ENCODE measurements at regions not wholly inside any gene's neighbourhood (a gene's known extent, or its start where the extent isn't known, plus 50 kb on each side); places are given as distances from the start of the nearest gene placed in this dataset.

- no peak for DNase-seq
Observed at GRCh38 chr4:186889876-186890643, 166.4 kb upstream of the FAT1 start.

GRCh38 chr4:186891859-186892486 is 168.3 kb upstream of the FAT1 start:
- DNase-seq = no peak

- no peak for DNase-seq
Observed at GRCh38 chr4:186898367-186898766, 174.7 kb upstream of the FAT1 start.

- DNase-seq = no peak
Observed at GRCh38 chr4:186900232-186900900, 176.7 kb upstream of the FAT1 start.

GRCh38 chr4:186900984-186901383 is 177.3 kb upstream of the FAT1 start:
- no peak for DNase-seq

- no peak for DNase-seq
Observed at GRCh38 chr4:186901850-186902249, 178.2 kb upstream of the FAT1 start.

GRCh38 chr4:186902361-186902760 is 178.7 kb upstream of the FAT1 start:
- DNase-seq = no peak

- no peak for DNase-seq
Observed at GRCh38 chr4:186904101-186904500, 180.4 kb upstream of the FAT1 start.

- no peak for DNase-seq
Observed at GRCh38 chr4:186906722-186907121, 183.1 kb upstream of the FAT1 start.

GRCh38 chr4:186910385-186910784 is 186.7 kb upstream of the FAT1 start:
- no peak for DNase-seq

GRCh38 chr4:186912606-186913005 is 188.9 kb upstream of the FAT1 start:
- no peak for DNase-seq

GRCh38 chr4:186915816-186916215 is 192.2 kb upstream of the FAT1 start:
- no peak for DNase-seq

GRCh38 chr4:186917136-186917535 is 193.5 kb upstream of the FAT1 start:
- no peak for DNase-seq

GRCh38 chr4:186918466-186918865 is 194.8 kb upstream of the FAT1 start:
- DNase-seq = no peak

GRCh38 chr4:186919340-186919739 is 195.7 kb upstream of the FAT1 start:
- no peak for DNase-seq

- no peak for DNase-seq
Observed at GRCh38 chr4:186920483-186920882, 196.8 kb upstream of the FAT1 start.

- no peak for DNase-seq
Observed at GRCh38 chr4:186920992-186921391, 197.3 kb upstream of the FAT1 start.

- DNase-seq = no peak
Observed at GRCh38 chr4:186924723-186925122, 201.1 kb upstream of the FAT1 start.

GRCh38 chr4:186927624-186928023 is 204.0 kb upstream of the FAT1 start:
- no peak for DNase-seq

- no peak for DNase-seq
Observed at GRCh38 chr4:186930024-186930423, 206.4 kb upstream of the FAT1 start.

GRCh38 chr4:186931519-186931918 is 207.9 kb upstream of the FAT1 start:
- DNase-seq = no peak

- no peak for DNase-seq
Observed at GRCh38 chr4:186932196-186932595, 208.5 kb upstream of the FAT1 start.

GRCh38 chr4:186932631-186933187 is 209.1 kb upstream of the FAT1 start:
- DNase-seq = no peak

- no peak for DNase-seq
Observed at GRCh38 chr4:186934244-186934643, 210.6 kb upstream of the FAT1 start.

Measured in left hindlimb (tissue), 1 donor.